Hepatocyte (in vitro differentiated cells): ENCODE measurements at regions not wholly inside any gene's neighbourhood (a gene's known extent, or its start where the extent isn't known, plus 50 kb on each side); places are given as distances from the start of the nearest gene placed in this dataset.

Experiments
- CTCF ChIP-seq: fragments of 200-600 bp; sonication (generic); IDR thresholded peaks from 2 replicates; pipeline ENCODE4 v1.5.1; 2016; ENCODE audit warnings: antibody characterized with exemption, mild to moderate bottlenecking; ENCODE audit not compliant: poor library complexity
- EZH2 ChIP-seq: fragments of 200-600 bp; sonication (generic); IDR thresholded peaks from 2 replicates; pipeline ENCODE4 v1.6.1; 2016; ENCODE audit warnings: antibody characterized with exemption, mild to moderate bottlenecking, borderline replicate concordance

DNA sequence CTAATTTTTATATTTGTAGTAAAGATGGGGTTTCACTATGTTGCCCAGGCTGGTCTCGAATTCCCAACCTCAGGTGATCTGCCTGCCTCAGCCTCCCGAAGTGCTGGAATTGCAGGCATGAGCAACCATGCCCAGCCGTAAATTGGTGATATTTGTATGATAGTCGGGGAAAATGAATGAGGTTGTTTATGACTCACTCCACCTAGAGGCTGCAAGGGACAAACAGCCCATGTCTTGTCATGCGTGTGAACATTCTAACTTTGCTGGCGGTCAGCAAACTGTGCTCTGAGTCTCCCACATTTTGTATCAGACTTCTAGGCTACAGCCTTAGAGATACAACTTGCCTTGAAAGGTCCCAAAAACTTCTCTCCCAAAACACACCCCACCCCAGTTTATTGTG is 133.5 kb upstream of the DTNA start:
- TF ChIP-seq CTCF: no peak
- TF ChIP-seq EZH2: no peak
